ENCODE measurements at regions not wholly inside any gene's neighbourhood (a gene's known extent, or its start where the extent isn't known, plus 50 kb on each side); places are given as distances from the start of the nearest gene placed in this dataset.

DNA sequence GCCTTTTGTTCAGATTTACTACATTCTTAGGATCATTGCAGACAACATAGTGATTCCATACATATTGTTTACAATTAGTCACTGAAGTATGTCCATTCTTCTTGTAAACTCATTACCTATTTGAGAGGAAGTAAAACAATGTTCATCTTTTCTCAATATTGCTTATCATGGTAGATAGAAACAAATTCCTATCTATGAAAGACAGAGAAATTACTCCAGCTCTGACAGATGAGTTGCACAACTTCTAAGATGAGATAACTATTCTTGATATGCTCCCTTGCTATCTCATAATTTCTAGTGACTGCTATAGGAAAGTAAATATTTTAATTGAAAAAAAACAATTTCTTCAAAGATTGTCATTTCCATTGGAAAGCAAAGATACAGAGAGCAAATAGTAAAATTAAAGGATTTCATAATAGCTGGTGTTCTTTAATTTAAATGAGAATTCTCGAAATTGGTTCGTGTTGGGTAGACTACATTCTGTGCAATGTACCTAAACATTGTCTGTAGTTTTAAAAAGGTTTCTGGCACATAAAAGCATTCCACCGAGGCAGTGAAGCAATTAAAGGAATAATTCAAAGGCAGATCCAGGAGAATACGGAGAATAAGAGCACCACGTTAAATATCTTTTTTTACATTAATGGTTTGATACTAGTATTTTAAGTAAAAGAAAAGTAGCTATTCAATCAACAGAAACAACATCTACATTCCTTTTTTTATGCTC is 1029.1 kb upstream of the ACO1 start:
- no peaks in the 10 kb centered on the region for H3K27me3 Mint-ChIP-seq
- H3K27ac Mint-ChIP-seq = peak overlapping the region in 1 of 10 donors; percentile 1
- ATAC-seq (no peak), DNase-seq (no peak)
- POLR2A ChIA-PET = interaction anchor here (0.7 kb wide), 1 partner anchor 22 kb away, joined by 3 read pairs; no protein-coding TSS in a partner anchor
- H3K9me3 Mint-ChIP-seq = peaks cover 0 to 13% (median 7%) of the 10 kb centered on the region in 9 donors
- H3K36me3 Mint-ChIP-seq = peaks cover 0 to 11% (median 6%) of the 10 kb centered on the region in 3 donors
- no peak overlapping the region for H3K4me3 Mint-ChIP-seq
- peaks cover 0 to 10% (median 4%) of the 10 kb centered on the region in 4 donors for H3K4me1 Mint-ChIP-seq

DNA sequence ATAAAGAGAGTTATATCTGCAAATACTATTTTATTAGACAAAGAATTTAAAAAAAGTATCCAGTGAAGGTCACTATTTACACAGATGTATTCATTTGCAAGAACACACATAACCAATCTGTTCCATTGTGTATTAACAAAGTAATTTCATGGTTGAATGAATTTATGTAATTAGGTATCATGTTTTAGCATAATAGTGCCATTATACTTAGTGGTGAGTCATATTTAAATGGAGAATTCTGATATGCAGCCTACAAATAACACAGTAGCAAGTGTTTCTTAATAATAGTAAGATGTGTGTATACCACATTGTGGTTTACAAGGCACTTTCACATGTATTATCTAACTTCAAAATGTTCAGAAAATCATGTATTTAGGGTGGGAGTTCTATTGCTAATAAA is 1028.5 kb upstream of the ACO1 start:
- POLR2A ChIA-PET = interaction anchor here (0.7 kb wide), 1 partner anchor 21 kb away, joined by 3 read pairs; no protein-coding TSS in a partner anchor

DNA sequence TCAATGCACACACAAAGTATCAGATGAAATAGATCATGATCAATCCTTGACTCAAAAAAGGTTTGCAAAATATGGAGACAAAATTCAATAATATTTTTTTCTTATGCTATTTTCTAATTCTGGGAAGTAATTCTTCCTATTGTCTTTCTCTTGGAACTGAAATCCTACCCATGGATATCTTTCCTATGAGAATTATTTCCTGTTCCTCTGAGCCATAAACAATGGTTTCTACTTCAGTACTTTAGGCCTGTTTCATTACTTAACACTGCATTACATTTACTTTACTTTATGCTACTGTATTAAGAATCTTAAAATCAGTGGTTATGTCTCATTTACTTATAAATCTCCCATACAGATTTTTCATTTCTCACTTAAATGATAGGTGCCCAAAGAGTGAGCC is 1025.4 kb upstream of the ACO1 start:
- Mint-ChIP-seq H3K4me3 (no peak overlapping the region), H3K4me1 (peaks cover 0 to 1% (median 0%) of the 10 kb centered on the region in 4 donors), H3K9me3 (peaks cover 0 to 11% (median 4%) of the 10 kb centered on the region in 9 donors), H3K36me3 (peaks cover 0 to 2% (median 0%) of the 10 kb centered on the region in 3 donors), H3K27ac (peak overlapping the region in 1 of 10 donors; percentile 83), H3K27me3 (no peaks in the 10 kb centered on the region)
- DNase-seq (no peak), ATAC-seq (no peak)
- POLR2A ChIA-PET = no interaction called here

More for the DNA sequence above, 1028.5 kb upstream of the ACO1 start:
- Mint-ChIP-seq H3K27me3 (no peaks in the 10 kb centered on the region), H3K27ac (no peak overlapping the region), H3K4me1 (peaks cover 0 to 10% (median 4%) of the 10 kb centered on the region in 4 donors), H3K36me3 (peaks cover 0 to 5% (median 1%) of the 10 kb centered on the region in 3 donors), H3K9me3 (peaks cover 0 to 11% (median 5%) of the 10 kb centered on the region in 9 donors), H3K4me3 (no peak overlapping the region)
- ATAC-seq = no peak
- no peak for DNase-seq

DNA sequence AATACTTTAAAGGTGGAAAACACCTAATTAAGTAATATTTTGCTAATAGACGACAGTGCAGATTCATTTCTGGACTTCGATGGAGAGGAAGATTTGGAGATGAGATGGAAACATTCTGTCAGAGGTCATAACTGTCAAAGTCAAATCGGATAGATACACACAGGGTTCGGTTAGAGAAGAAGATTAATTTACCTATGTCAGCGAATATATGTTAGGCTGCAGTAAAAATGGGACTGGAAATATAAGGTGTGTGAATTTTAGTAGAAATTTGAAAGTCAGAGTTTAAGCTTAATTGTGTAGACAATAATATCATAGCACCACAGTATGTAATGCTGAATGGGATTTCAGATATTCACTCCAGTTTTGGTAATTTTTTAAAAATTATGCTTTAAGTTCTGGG is 1020.3 kb upstream of the ACO1 start:
- Mint-ChIP-seq H3K27ac (no peak overlapping the region), H3K4me1 (peaks cover 0 to 6% (median 2%) of the 10 kb centered on the region in 4 donors), H3K9me3 (peaks cover 0 to 11% (median 0%) of the 10 kb centered on the region in 9 donors), H3K4me3 (no peak overlapping the region), H3K36me3 (no peaks in the 10 kb centered on the region), H3K27me3 (no peaks in the 10 kb centered on the region)
- POLR2A ChIA-PET = no interaction called here
- DNase-seq = no peak
- ATAC-seq = no peak

DNA sequence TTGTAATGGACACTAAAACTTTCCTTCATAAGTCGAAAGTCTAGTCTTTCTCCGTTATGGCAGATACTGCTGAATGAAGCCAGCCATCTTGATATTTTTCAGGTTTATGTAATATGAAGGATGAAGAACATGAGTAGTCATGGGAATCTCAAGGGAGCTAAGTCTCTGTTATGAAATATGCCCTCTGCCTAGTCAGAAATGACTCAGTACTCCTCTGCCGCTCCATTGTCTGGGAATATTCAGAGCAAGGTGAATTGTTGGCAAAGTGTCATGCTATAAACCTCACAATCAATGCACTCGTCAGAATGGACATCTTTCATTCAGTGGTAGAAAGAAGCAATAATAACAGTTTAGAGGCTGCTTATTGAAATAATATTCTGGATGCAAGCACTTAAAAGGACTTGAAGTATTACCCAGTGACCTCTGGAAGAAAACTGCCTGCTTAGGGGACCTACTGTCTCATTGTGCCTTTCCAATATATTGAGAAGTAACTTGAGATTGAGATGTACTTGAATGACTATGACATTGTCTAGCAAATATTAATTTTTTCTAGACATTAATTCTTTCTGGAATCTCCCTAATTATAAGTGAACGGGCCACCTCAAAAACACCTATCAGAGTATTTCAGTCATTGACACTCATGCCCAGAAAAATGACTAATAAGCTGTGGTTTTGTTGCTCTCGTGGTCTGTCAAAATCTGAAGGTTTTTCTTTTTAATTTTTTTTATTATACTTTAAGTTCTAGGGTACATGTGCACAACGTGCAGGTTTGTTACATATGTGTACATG is 1011.5 kb upstream of the ACO1 start:
- no peak overlapping the region for H3K4me3 Mint-ChIP-seq
- no peak for DNase-seq

DNA sequence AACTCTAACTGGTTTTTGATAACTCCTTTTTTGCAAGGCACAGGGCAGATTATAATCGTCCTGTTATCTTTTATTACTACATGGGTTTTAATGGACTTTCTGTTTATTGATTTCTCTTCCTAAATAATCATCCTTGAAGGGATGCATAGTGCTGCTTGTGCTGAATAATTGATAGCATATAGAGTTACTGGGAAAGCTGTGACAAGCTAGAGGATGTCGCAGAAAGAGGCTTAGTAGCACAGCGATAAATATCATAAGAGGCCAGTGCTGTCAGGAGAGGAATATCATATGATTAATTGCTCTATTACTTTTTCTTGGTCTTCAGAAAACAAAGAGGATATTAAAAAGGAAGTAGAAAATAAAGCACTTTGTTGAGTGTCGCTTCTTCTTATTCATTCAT is 1007.1 kb upstream of the ACO1 start:
- H3K27ac Mint-ChIP-seq = no peak overlapping the region
- H3K27me3 Mint-ChIP-seq = no peaks in the 10 kb centered on the region
- H3K4me1 Mint-ChIP-seq = no peaks in the 10 kb centered on the region
- no peak for DNase-seq
- H3K36me3 Mint-ChIP-seq = no peaks in the 10 kb centered on the region
- no peak overlapping the region for H3K4me3 Mint-ChIP-seq
- H3K9me3 Mint-ChIP-seq = peaks cover 0 to 5% (median 0%) of the 10 kb centered on the region in 9 donors
- POLR2A ChIA-PET = interaction anchor here (0.6 kb wide), 1 partner anchor 22 kb away, joined by 3 read pairs; no protein-coding TSS in a partner anchor
- no peak for ATAC-seq

More for the DNA sequence above, 1011.5 kb upstream of the ACO1 start:
- ATAC-seq = no peak
- Mint-ChIP-seq H3K4me1 (peaks cover 0 to 7% (median 6%) of the 10 kb centered on the region in 4 donors), H3K27me3 (no peaks in the 10 kb centered on the region), H3K36me3 (no peaks in the 10 kb centered on the region), H3K27ac (no peak overlapping the region), H3K9me3 (peaks cover 0 to 5% (median 0%) of the 10 kb centered on the region in 9 donors)
- POLR2A ChIA-PET = no interaction called here

DNA sequence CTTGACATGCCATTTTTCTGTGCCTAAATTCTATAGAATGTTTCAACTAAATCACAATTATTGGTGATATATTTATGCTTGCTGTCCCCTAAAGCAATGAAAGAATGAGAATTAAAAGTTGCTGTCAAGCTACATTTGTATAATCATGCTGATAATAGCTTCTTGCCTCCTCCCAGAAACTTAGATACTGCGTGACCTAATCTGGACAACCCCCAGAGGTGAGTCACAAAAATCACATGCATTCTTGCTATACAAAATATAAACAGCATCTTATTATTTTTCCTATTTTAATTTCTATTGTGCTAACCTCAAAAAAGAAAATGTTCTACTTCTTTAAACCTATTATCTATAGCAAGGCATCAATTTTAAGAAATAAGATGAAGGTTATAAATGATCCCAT is 995.8 kb upstream of the ACO1 start:
- ATAC-seq (no peak), DNase-seq (no peak)
- H3K27ac Mint-ChIP-seq = no peak overlapping the region
- POLR2A ChIA-PET = interaction anchor here (0.8 kb wide), 1 partner anchor 9 kb away, joined by 4 read pairs; no protein-coding TSS in a partner anchor
- no peak overlapping the region for H3K4me3 Mint-ChIP-seq
- H3K9me3 Mint-ChIP-seq = no peaks in the 10 kb centered on the region
- H3K27me3 Mint-ChIP-seq = no peaks in the 10 kb centered on the region
- peaks cover 8 to 22% (median 17%) of the 10 kb centered on the region in 4 donors for H3K4me1 Mint-ChIP-seq
- H3K36me3 Mint-ChIP-seq = peaks cover 0 to 4% (median 0%) of the 10 kb centered on the region in 3 donors

DNA sequence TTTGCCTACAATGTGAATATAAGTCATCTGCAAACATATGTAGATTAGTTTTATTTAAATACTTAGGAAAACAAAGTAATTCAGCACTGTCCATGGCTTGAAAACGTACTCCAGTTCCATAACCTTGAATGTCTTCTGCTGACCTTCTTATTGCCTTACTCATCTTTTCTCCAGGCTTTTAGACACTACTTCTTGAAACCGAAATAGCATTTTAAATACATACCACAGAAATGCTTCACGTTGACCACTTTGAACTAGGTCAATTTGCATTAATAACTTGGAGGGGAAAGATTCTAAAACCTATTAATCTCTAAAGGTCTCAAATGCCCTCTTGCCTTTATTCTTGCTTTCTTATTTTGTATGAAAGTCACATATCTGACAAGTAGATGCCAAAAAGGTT is 995.4 kb upstream of the ACO1 start:
- Mint-ChIP-seq H3K4me1 (peaks cover 8 to 26% (median 19%) of the 10 kb centered on the region in 4 donors), H3K4me3 (no peak overlapping the region), H3K27me3 (no peaks in the 10 kb centered on the region), H3K36me3 (peaks cover 0 to 4% (median 0%) of the 10 kb centered on the region in 3 donors), H3K27ac (no peak overlapping the region), H3K9me3 (no peaks in the 10 kb centered on the region)
- DNase-seq (no peak), ATAC-seq (no peak)
- POLR2A ChIA-PET = no interaction called here

DNA sequence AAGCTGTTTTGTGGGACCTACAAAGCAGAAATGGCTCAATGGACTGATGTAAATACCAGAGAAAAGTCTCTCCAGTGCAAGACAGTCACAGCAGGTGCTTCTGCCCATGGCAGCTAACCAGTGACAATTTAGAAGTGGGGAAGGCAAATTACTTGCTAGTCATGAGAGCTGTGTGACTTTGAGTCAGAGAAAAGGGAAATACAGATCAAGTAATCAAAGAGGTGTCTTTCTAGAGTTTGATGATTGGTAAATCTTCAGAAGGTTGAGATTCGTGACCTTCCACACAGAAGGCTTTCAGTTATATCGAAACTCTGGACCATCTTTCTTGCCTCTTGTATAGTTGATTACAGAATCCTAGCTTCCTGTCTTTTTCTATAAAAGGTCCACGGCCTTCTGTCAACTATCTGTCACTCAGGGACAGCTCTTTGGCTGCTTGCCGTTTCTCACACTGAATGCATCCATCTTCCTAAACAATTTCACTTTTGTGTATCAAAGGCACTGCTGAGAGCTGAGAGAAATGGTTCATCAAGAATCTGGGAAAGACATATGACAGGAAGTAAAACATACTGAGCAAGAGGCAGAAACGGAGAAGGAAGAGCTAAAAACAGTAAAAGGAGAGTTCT is 993.9 kb upstream of the ACO1 start:
- peak in 1 of 10 donors; percentile 2 for DNase-seq
- POLR2A ChIA-PET = interaction anchor here (0.6 kb wide), 1 partner anchor 24 kb away, joined by 3 read pairs; no protein-coding TSS in a partner anchor
- peaks cover 0 to 4% (median 0%) of the 10 kb centered on the region in 3 donors for H3K36me3 Mint-ChIP-seq
- peak overlapping the region; percentile 0 to 64 (median 30) for H3K4me3 Mint-ChIP-seq
- peak overlapping the region; percentile 5 to 81 (median 63) for H3K27ac Mint-ChIP-seq
- peak; percentile 25 to 29 for ATAC-seq
- no peaks in the 10 kb centered on the region for H3K27me3 Mint-ChIP-seq
- H3K4me1 Mint-ChIP-seq = peaks cover 8 to 26% (median 19%) of the 10 kb centered on the region in 4 donors
- no peaks in the 10 kb centered on the region for H3K9me3 Mint-ChIP-seq

DNA sequence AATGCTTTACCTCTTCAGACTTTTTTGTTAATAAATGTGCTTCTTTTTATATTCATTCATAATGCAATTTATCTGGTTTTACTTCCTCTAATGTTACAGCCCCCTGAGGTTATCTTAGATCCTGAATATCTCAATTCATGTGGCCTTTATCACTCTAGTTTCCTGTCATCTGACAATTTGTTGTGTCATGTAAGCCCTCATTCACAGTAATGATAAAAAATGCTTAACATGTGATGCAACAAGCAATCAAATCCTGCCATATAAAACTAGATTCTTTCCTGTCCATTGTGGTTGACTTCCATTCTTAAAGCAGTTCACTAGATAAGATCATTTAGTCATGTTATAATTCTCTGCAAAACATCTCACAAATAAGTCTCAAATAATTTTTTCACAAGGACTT is 991.2 kb upstream of the ACO1 start:
- Mint-ChIP-seq H3K36me3 (peaks cover 0 to 4% (median 0%) of the 10 kb centered on the region in 3 donors), H3K9me3 (no peaks in the 10 kb centered on the region), H3K4me3 (no peak overlapping the region), H3K27ac (peak overlapping the region in 2 of 10 donors; percentile 37 to 58), H3K27me3 (no peaks in the 10 kb centered on the region), H3K4me1 (peaks cover 8 to 26% (median 19%) of the 10 kb centered on the region in 4 donors)
- POLR2A ChIA-PET = no interaction called here
- ATAC-seq = no peak
- DNase-seq = peak in 1 of 10 donors; percentile 5

DNA sequence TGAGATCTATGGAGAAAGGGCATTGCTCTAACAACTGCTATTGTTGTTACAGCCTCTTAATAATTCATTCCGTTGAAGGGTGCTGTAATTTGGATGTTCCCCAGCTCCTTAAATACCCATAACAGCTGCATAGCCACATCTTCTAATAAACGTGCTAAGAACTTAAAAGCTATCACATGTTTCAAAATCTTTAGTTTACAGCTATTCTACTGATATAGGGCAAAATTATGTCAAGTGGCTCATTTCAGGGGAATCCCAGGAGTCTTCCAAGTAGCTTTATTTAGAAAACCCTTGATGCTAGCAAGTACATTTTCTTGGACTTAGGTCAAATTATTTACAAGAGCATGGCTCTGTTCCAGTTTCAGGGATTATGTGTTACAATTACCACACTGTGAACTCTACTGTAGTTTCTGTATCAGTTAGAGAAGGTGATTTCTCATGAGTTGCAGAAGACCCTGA is 990.4 kb upstream of the ACO1 start:
- H3K4me1 Mint-ChIP-seq = peaks cover 8 to 26% (median 19%) of the 10 kb centered on the region in 4 donors
- H3K4me3 Mint-ChIP-seq = no peak overlapping the region
- H3K9me3 Mint-ChIP-seq = no peaks in the 10 kb centered on the region
- H3K36me3 Mint-ChIP-seq = peaks cover 0 to 4% (median 0%) of the 10 kb centered on the region in 3 donors
- ATAC-seq (no peak), DNase-seq (no peak)
- POLR2A ChIA-PET = interaction anchor here (1.1 kb wide), 1 partner anchor 9 kb away, joined by 3 read pairs; no protein-coding TSS in a partner anchor
- no peak overlapping the region for H3K27ac Mint-ChIP-seq
- H3K27me3 Mint-ChIP-seq = no peaks in the 10 kb centered on the region

DNA sequence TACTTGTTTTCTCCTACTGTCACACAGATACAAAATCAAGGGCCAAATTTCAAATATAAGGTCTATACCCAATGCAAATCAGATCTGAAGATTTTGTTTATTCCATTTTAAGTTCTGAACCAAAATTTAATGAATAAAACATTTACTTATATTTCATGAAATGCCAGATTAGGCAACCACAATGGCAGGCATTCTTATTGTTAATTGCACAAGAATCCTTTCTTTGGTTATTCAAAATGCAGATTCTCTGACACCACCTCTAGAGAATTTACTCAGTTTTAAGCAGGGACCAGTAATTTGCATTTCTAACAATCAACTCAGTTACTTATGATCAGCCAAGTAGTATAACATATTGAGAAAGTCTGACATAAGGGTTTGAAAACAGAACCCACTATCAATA is 972.4 kb upstream of the ACO1 start:
- Mint-ChIP-seq H3K36me3 (peaks cover 0 to 15% (median 0%) of the 10 kb centered on the region in 3 donors), H3K27me3 (no peaks in the 10 kb centered on the region), H3K4me1 (peaks cover 0 to 8% (median 2%) of the 10 kb centered on the region in 4 donors), H3K9me3 (peaks cover 0 to 6% (median 0%) of the 10 kb centered on the region in 9 donors), H3K4me3 (no peak overlapping the region), H3K27ac (no peak overlapping the region)
- POLR2A ChIA-PET = no interaction called here
- ATAC-seq = no peak
- no peak for DNase-seq

All from naive thymus-derived CD8-positive, alpha-beta T cell (primary cell).